HEK293T (cell line): ENCODE measurements at regions not wholly inside any gene's neighbourhood (a gene's known extent, or its start where the extent isn't known, plus 50 kb on each side); places are given as distances from the start of the nearest gene placed in this dataset.

ENCODE experiments used
- BHLHE40 ChIP-seq: fragments of 450-650 bp; IDR thresholded peaks from 2 replicates; pipeline ENCODE4 v1.6.1; 2016; ENCODE audit warnings: mild to moderate bottlenecking, moderate library complexity, borderline replicate concordance
- ELF4 ChIP-seq: fragments of 450-650 bp; IDR thresholded peaks from 2 replicates; pipeline ENCODE4 v1.6.1; 2017; ENCODE audit warnings: antibody characterized with exemption
- FOXA1 ChIP-seq: fragments of 450-650 bp; IDR thresholded peaks from 2 replicates; pipeline ENCODE4 v1.6.1; 2016; ENCODE audit warnings: mild to moderate bottlenecking
- FOXK2 ChIP-seq: fragments of 450-650 bp; IDR thresholded peaks from 2 replicates; pipeline ENCODE4 v1.6.1; 2016; ENCODE audit warnings: mild to moderate bottlenecking
- FOXM1 ChIP-seq: fragments of 450-650 bp; IDR thresholded peaks from 2 replicates; pipeline ENCODE4 v1.6.1; 2017; ENCODE audit warnings: mild to moderate bottlenecking, borderline replicate concordance
- LEF1 ChIP-seq: fragments of 450-650 bp; IDR thresholded peaks from 2 replicates; pipeline ENCODE4 v1.6.1; 2017; ENCODE audit warnings: mild to moderate bottlenecking, borderline replicate concordance
- SP1 ChIP-seq: fragments of 450-650 bp; IDR thresholded peaks from 2 replicates; pipeline ENCODE4 v1.6.1; 2017
- ZNF384 ChIP-seq: fragments of 450-650 bp; IDR thresholded peaks from 2 replicates; pipeline ENCODE4 v1.6.1; 2016
- TF ChIP-seq, protein P1 (sequence below): fragments of 450-650 bp; IDR thresholded peaks from 2 replicates; pipeline ENCODE4 v1.6.1; 2016

DNA sequence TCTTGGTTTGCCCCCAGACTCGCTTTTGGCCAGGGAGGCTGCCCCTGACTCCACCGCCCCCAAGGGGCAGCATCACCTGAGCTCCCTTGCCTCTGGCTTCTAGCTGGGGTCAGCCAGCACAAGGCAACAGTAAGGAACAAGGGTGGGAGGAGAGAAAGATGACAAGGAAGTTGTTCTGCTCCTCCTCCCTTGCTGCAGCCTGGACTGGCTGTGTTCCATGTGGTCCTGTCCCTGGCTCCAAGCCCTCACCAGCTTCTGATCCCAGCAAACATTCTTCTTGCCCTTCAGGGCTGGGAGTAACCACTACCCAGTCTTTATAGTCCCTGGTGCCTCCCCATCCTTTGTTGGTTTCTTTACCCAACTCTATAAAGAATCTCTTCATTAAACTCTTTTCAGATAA is 100.3 kb upstream of the SPIN1 start:
- TF ChIP-seq, protein P1, sequence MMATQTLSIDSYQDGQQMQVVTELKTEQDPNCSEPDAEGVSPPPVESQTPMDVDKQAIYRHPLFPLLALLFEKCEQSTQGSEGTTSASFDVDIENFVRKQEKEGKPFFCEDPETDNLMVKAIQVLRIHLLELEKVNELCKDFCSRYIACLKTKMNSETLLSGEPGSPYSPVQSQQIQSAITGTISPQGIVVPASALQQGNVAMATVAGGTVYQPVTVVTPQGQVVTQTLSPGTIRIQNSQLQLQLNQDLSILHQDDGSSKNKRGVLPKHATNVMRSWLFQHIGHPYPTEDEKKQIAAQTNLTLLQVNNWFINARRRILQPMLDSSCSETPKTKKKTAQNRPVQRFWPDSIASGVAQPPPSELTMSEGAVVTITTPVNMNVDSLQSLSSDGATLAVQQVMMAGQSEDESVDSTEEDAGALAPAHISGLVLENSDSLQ, result no peak
- no peak for TF ChIP-seq FOXM1
- no peak for TF ChIP-seq FOXK2
- TF ChIP-seq FOXA1, result no peak
- no peak for TF ChIP-seq BHLHE40
- TF ChIP-seq SP1, result no peak
- no peak for TF ChIP-seq ELF4
- no peak for TF ChIP-seq LEF1
- TF ChIP-seq ZNF384, result no peak
